WTC11 (cell line): ENCODE measurements at regions not wholly inside any gene's neighbourhood (a gene's known extent, or its start where the extent isn't known, plus 50 kb on each side); places are given as distances from the start of the nearest gene placed in this dataset.

Experiments
- ATAC-seq: fragments of 200-7000 bp; cut with Tn5 transposase; 2 replicates; pipeline ENCODE4 v1.10.0; 2021; ENCODE audit warnings: mild to moderate bottlenecking, moderate library complexity
- CTCF ChIA-PET: fragments of 300-600 bp; sonication (Branson Sonifier 250); formaldehyde crosslinking; loops from one replicate; lab custom pipeline; 2021; ENCODE audit warnings: antibody characterized with exemption; lab: Charles Lee
- POLR2A ChIA-PET: fragments of 350-600 bp; sonication (Branson Sonifier 250); formaldehyde crosslinking; loops from one replicate; lab custom pipeline; 2021; ENCODE audit warnings: antibody characterized with exemption; lab: Charles Lee
- DNase-seq: peaks from one replicate; pipeline ENCODE4 v3.0.0; 2021; ENCODE audit warnings: low spot score
- H3K27ac Mint-ChIP-seq: 2 replicates; pipeline ENCODE4 v1.8.0; 2021; ENCODE audit warnings: mixed read lengths
- H3K27me3 Mint-ChIP-seq: 2 replicates; pipeline ENCODE4 v1.8.0; 2021; ENCODE audit warnings: low read depth, mild to moderate bottlenecking, moderate library complexity, mixed read lengths
- H3K36me3 Mint-ChIP-seq: 2 replicates; pipeline ENCODE4 v1.8.0; 2021; ENCODE audit warnings: mixed read lengths
- H3K4me1 Mint-ChIP-seq: 2 replicates; pipeline ENCODE4 v1.8.0; 2022; ENCODE audit warnings: mixed read lengths
- H3K4me3 Mint-ChIP-seq: 2 replicates; pipeline ENCODE4 v1.8.0; 2021; ENCODE audit warnings: mild to moderate bottlenecking, moderate library complexity, mixed read lengths
- H3K9me3 Mint-ChIP-seq: 2 replicates; pipeline ENCODE4 v1.8.0; 2021; ENCODE audit warnings: mixed read lengths
- ATF1 ChIP-seq: sonication (generic); formaldehyde crosslinking; IDR thresholded peaks from 2 replicates; pipeline ENCODE4 v1.8.1; 2023; ENCODE audit warnings: mild to moderate bottlenecking, moderate library complexity, missing genetic modification reagents
- CREM ChIP-seq: sonication (generic); formaldehyde crosslinking; IDR thresholded peaks from 2 replicates; pipeline ENCODE4 v1.8.1; 2022; ENCODE audit warnings: mild to moderate bottlenecking, missing genetic modification reagents, moderate library complexity
- FOXP1 ChIP-seq: sonication (generic); formaldehyde crosslinking; IDR thresholded peaks from 2 replicates; pipeline ENCODE4 v1.8.0; 2022; ENCODE audit warnings: missing genetic modification reagents, mild to moderate bottlenecking, moderate library complexity, borderline replicate concordance
- GTF2I ChIP-seq: fragments of 250-450 bp; sonication (Bioruptor Pico); conservative IDR thresholded peaks from 2 replicates; pipeline ENCODE4 v1.4.0; 2021; ENCODE audit warnings: mild to moderate bottlenecking
- MYBL2 ChIP-seq: sonication (generic); formaldehyde crosslinking; IDR thresholded peaks from 2 replicates; pipeline ENCODE4 v1.8.1; 2023; ENCODE audit warnings: mild to moderate bottlenecking, moderate library complexity, missing genetic modification reagents
- NFE2L1 ChIP-seq: sonication (generic); formaldehyde crosslinking; IDR thresholded peaks from 2 replicates; pipeline ENCODE4 v1.8.1; 2023; ENCODE audit warnings: missing genetic modification reagents
- NR1H2 ChIP-seq: sonication (generic); formaldehyde crosslinking; IDR thresholded peaks from 2 replicates; pipeline ENCODE4 v1.9.0; 2021; ENCODE audit warnings: mild to moderate bottlenecking, moderate library complexity, missing genetic modification reagents
- TEAD1 ChIP-seq: sonication (generic); formaldehyde crosslinking; IDR thresholded peaks from 2 replicates; pipeline ENCODE4 v1.8.0; 2022; ENCODE audit warnings: mild to moderate bottlenecking, missing genetic modification reagents
- ZNF423 ChIP-seq: fragments of 250-450 bp; sonication (Bioruptor Pico); IDR thresholded peaks from 2 replicates; pipeline ENCODE4 v2.1.2; 2022; ENCODE audit warnings: mild to moderate bottlenecking, moderate library complexity
- TF ChIP-seq, protein P1 (sequence below): sonication (generic); formaldehyde crosslinking; IDR thresholded peaks from 2 replicates; pipeline ENCODE4 v1.8.0; 2023; ENCODE audit warnings: mild to moderate bottlenecking, missing genetic modification reagents
- TF ChIP-seq, protein P2 (sequence below): sonication (generic); formaldehyde crosslinking; IDR thresholded peaks from 2 replicates; pipeline ENCODE4 v1.8.1; 2022; ENCODE audit warnings: low read depth, missing genetic modification reagents, borderline replicate concordance
- TF ChIP-seq, protein P3 (sequence below): sonication (generic); formaldehyde crosslinking; conservative IDR thresholded peaks from 2 replicates; pipeline ENCODE4 v1.8.1; 2023; ENCODE audit warnings: mild to moderate bottlenecking, low read depth, missing genetic modification reagents, moderate library complexity
- TF ChIP-seq, protein P4 (sequence below): fragments of 250-450 bp; sonication (Bioruptor Pico); conservative IDR thresholded peaks from 2 replicates; pipeline ENCODE4 v1.9.0; 2021; ENCODE audit warnings: mild to moderate bottlenecking
- TF ChIP-seq, protein P5 (sequence below): sonication (generic); formaldehyde crosslinking; IDR thresholded peaks from 2 replicates; pipeline ENCODE4 v1.8.0; 2023; ENCODE audit warnings: missing genetic modification reagents

DNA sequence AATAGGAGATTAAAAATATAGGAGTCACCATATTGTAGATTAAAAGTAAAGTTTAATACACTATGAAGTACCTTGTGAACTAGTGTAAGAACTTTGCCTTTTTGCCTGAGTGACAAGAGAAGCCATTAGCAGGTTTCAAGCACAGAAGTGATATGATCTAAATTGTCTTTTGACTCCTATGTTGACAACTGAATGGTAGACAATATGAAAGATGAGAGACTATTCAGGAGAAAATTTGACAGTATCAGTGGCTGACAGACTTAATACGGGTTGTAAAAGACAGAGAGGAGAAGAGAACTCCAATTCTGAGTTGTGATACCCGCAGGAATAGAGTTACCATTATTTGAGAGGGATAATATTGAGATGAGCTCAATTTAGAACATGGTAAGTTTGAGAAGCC is 1259.8 kb downstream of the PCDH7 start (continued):
- TF ChIP-seq, protein P1, sequence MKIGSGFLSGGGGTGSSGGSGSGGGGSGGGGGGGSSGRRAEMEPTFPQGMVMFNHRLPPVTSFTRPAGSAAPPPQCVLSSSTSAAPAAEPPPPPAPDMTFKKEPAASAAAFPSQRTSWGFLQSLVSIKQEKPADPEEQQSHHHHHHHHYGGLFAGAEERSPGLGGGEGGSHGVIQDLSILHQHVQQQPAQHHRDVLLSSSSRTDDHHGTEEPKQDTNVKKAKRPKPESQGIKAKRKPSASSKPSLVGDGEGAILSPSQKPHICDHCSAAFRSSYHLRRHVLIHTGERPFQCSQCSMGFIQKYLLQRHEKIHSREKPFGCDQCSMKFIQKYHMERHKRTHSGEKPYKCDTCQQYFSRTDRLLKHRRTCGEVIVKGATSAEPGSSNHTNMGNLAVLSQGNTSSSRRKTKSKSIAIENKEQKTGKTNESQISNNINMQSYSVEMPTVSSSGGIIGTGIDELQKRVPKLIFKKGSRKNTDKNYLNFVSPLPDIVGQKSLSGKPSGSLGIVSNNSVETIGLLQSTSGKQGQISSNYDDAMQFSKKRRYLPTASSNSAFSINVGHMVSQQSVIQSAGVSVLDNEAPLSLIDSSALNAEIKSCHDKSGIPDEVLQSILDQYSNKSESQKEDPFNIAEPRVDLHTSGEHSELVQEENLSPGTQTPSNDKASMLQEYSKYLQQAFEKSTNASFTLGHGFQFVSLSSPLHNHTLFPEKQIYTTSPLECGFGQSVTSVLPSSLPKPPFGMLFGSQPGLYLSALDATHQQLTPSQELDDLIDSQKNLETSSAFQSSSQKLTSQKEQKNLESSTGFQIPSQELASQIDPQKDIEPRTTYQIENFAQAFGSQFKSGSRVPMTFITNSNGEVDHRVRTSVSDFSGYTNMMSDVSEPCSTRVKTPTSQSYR (CRISPR knock-in tag) = no peak
- TF ChIP-seq, all 79 proteins: peak for 0

DNA sequence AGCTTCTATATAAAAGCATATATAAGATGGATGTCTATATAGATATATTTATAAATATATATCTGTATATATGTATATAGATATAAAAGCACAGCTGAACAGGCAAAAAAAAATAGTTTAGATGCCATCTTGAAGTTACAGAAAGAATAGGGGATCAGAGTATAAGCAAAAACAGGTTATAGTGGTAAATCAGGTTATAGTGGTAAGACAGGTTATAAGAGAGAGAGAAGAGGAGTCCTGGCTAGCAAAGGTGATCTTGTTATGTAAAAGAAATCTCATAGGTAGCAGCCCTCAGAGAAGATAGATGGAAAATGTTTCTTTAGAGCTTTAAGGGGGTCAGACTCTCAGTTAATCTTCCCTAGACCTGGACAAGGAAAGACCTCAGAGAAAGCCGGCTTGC is 1263.1 kb downstream of the PCDH7 start:
- Mint-ChIP-seq H3K4me3 (no peak overlapping the region), H3K4me1 (no peaks in the 10 kb centered on the region), H3K27me3 (no peaks in the 10 kb centered on the region)
- CTCF ChIA-PET = no interaction called here
- DNase-seq = no peak
- no peak for TF ChIP-seq ZNF423 (CRISPR knock-in tag)
- TF ChIP-seq, protein P2, sequence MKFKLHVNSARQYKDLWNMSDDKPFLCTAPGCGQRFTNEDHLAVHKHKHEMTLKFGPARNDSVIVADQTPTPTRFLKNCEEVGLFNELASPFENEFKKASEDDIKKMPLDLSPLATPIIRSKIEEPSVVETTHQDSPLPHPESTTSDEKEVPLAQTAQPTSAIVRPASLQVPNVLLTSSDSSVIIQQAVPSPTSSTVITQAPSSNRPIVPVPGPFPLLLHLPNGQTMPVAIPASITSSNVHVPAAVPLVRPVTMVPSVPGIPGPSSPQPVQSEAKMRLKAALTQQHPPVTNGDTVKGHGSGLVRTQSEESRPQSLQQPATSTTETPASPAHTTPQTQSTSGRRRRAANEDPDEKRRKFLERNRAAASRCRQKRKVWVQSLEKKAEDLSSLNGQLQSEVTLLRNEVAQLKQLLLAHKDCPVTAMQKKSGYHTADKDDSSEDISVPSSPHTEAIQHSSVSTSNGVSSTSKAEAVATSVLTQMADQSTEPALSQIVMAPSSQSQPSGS = no peak
- TF ChIP-seq NR1H2 (CRISPR knock-in tag) = no peak
- TF ChIP-seq CREM (CRISPR knock-in tag) = no peak
- no peak for TF ChIP-seq FOXP1 (CRISPR knock-in tag)
- no peak for TF ChIP-seq GTF2I (CRISPR knock-in tag)
- TF ChIP-seq, protein P3, sequence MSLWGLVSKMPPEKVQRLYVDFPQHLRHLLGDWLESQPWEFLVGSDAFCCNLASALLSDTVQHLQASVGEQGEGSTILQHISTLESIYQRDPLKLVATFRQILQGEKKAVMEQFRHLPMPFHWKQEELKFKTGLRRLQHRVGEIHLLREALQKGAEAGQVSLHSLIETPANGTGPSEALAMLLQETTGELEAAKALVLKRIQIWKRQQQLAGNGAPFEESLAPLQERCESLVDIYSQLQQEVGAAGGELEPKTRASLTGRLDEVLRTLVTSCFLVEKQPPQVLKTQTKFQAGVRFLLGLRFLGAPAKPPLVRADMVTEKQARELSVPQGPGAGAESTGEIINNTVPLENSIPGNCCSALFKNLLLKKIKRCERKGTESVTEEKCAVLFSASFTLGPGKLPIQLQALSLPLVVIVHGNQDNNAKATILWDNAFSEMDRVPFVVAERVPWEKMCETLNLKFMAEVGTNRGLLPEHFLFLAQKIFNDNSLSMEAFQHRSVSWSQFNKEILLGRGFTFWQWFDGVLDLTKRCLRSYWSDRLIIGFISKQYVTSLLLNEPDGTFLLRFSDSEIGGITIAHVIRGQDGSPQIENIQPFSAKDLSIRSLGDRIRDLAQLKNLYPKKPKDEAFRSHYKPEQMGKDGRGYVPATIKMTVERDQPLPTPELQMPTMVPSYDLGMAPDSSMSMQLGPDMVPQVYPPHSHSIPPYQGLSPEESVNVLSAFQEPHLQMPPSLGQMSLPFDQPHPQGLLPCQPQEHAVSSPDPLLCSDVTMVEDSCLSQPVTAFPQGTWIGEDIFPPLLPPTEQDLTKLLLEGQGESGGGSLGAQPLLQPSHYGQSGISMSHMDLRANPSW (CRISPR knock-in tag) = no peak
- TF ChIP-seq ATF1 (CRISPR knock-in tag) = no peak
- no peak for TF ChIP-seq MYBL2 (CRISPR knock-in tag)
- TF ChIP-seq, protein P4, sequence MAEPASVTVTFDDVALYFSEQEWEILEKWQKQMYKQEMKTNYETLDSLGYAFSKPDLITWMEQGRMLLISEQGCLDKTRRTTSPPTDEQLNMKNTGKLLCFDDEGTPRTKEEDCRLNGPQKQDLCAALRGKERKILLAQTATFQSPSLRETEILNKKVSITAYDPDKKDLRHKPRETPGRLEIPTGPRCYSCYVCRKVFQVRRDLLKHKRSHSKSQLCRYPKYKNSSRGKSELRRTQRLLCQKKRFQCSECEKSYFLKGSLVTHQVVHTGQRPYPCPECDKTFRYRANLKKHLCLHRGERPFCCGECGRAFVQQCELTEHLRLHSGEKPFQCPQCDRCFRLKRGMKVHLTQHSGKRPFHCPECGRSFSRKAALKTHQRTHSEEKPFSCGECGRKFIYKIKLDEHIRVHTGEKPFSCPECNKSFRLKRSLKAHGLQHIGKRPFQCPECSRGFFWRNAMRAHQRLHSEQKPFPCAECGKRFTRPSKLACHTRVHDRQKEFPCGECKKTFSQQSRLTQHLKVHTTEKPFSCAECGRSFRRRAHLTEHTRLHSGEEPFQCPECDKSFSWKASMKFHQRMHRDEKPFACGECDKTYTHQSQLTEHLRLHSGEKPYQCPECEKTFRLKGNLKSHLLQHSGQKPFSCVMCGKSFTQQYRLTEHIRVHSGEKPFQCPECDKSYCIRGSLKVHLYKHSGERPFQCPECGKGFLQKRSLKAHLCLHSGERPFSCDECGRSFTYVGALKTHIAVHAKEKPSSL (CRISPR knock-in tag) = no peak
- TF ChIP-seq TEAD1 (CRISPR knock-in tag) = no peak
- TF ChIP-seq, all 79 proteins: peak for 0
- POLR2A ChIA-PET = no interaction called here
- no peaks in the 10 kb centered on the region for H3K9me3 Mint-ChIP-seq
- no peak overlapping the region for H3K27ac Mint-ChIP-seq
- no peak for ATAC-seq
- no peaks in the 10 kb centered on the region; the same call in 1 of the 2 replicates for H3K36me3 Mint-ChIP-seq

DNA sequence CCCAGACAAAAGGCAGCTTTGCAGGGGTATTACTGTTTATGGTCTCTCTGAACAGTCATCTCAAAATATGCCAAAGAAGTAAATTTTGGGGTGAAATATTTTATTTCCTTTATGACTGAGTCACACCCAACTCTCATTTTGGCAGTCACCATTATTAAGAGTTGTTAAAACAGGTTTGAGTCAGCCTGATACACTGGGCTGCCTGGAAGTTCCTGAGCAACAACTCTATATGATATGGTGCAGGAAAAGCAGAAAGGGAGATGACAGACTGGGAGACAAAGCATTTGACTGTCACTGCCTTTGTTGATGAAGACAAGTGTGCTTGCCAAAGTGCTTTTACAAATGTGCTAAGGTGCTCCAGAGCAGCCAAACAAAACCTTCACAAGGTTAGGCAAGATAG is 1263.5 kb downstream of the PCDH7 start:
- DNase-seq = no peak
- POLR2A ChIA-PET = no interaction called here
- no peaks in the 10 kb centered on the region for H3K27me3 Mint-ChIP-seq
- no peaks in the 10 kb centered on the region; the same call in 1 of the 2 replicates for H3K36me3 Mint-ChIP-seq
- no peaks in the 10 kb centered on the region for H3K4me1 Mint-ChIP-seq
- H3K27ac Mint-ChIP-seq = no peak overlapping the region
- TF ChIP-seq, protein P5, sequence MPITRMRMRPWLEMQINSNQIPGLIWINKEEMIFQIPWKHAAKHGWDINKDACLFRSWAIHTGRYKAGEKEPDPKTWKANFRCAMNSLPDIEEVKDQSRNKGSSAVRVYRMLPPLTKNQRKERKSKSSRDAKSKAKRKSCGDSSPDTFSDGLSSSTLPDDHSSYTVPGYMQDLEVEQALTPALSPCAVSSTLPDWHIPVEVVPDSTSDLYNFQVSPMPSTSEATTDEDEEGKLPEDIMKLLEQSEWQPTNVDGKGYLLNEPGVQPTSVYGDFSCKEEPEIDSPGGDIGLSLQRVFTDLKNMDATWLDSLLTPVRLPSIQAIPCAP = no peak
- TF ChIP-seq NFE2L1 (CRISPR knock-in tag) = no peak
- no peak overlapping the region for H3K4me3 Mint-ChIP-seq
- H3K9me3 Mint-ChIP-seq = no peaks in the 10 kb centered on the region
- CTCF ChIA-PET = no interaction called here
- ATAC-seq = no peak
